DMS153 (cell line): ENCODE measurements at regions not wholly inside any gene's neighbourhood (a gene's known extent, or its start where the extent isn't known, plus 50 kb on each side); places are given as distances from the start of the nearest gene placed in this dataset.

Experiments used
- DNase-seq: peaks from one replicate; lab custom pipeline; 2025; lab: John Stamatoyannopoulos, UW

- no peak for DNase-seq
Measured at GRCh38 chr2:236855866-236856847, 229.5 kb upstream of the COPS8 start.

DNA sequence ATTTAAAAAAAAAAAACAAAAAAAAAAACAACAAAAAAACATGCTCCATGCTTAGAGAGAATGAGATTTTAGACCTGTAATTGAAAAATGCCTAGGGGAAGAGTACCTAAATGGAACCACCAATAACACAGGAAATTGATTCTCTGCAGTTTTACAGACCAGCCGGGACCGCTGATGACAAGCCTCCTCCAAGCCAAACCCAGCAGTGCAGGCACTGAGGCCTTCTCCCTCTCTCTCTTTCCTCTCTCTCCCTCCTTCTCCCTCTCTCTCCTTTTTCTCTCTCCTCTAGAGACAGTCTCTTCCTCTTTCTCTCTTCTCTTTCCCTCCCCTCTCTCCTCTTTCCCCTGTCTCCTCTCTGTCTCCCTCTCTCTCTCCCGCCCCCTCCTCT lies 228.8 kb upstream of the COPS8 start:
- DNase-seq = no peak

GRCh38 chr2:236857246-236857645 lies 228.4 kb upstream of the COPS8 start:
- DNase-seq = no peak

DNA sequence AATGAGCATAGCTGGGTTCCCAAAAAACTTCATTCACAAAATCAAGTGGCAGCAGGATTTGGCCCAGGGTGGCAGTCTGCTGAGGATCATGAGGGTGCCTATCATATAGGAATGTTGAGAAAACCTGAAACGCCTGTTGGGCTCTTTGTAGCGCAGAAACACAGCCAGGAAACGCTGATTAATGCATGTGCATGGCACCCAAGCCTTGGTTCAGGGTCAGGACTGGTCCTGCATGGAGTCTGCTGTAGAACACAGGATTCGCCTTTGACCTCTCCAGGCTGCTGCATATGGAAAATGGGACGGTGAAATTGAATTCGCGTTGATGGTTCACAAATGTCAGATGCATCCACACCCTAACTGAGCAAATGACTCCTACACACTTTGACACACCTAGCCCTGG lies 227.9 kb upstream of the COPS8 start:
- DNase-seq = no peak

DNA sequence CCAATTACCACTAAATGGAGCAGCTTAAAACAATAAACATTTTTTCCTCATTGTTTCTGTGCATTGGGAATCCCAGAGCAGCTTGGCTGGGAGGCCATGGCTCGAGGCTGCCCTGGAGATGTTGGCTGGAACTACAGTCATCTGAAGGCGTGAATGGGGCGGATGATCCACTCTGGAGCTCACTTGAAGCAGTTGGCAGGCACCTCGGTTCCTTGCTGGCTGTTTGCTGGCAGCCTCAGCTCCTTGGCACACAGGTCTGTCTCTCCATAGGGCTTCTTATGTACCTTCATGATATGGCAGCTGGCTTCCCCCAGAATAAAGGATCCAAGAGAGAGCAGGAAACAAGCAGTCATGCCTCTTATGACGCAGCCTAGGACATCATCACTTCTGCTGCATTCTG lies 227.0 kb upstream of the COPS8 start:
- no peak for DNase-seq

- DNase-seq = no peak
Measured at GRCh38 chr2:236859908-236860307, 225.8 kb upstream of the COPS8 start.

DNA sequence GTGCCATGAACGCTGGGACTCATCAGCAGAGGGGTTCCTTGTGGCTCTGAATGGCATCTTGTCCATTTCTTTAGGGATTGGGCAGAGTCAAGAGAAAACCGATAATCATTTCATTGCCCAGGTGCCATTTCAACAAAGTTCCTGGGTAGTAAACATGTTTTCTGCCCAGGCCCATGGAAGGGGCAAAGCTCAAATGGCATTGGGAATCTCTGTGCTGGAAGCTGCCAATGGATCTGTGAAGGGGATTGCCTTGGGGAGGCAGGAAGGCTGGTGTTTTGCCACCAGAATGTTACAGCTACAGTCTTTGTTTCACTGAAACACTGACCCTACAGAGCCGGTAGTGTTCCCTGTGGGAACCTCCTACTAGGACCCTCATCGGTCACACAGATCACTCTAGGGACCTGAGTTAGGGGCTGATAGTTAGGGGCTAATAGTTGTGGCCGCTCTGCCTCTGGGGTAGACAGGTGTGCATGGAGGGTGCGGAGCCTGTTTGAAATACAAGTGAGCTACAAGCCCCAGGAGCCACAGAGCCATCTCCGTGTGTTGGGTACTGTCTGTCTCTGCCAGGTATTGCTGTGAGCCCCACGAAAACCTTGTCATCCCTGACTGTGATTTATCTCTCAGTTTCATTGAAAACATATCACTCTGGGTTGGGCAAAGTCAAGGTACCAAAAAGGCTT lies 224.4 kb upstream of the COPS8 start:
- DNase-seq = no peak

GRCh38 chr2:236861944-236862343 lies 223.7 kb upstream of the COPS8 start:
- DNase-seq = no peak

GRCh38 chr2:236862526-236862925 lies 223.2 kb upstream of the COPS8 start:
- no peak for DNase-seq

DNA sequence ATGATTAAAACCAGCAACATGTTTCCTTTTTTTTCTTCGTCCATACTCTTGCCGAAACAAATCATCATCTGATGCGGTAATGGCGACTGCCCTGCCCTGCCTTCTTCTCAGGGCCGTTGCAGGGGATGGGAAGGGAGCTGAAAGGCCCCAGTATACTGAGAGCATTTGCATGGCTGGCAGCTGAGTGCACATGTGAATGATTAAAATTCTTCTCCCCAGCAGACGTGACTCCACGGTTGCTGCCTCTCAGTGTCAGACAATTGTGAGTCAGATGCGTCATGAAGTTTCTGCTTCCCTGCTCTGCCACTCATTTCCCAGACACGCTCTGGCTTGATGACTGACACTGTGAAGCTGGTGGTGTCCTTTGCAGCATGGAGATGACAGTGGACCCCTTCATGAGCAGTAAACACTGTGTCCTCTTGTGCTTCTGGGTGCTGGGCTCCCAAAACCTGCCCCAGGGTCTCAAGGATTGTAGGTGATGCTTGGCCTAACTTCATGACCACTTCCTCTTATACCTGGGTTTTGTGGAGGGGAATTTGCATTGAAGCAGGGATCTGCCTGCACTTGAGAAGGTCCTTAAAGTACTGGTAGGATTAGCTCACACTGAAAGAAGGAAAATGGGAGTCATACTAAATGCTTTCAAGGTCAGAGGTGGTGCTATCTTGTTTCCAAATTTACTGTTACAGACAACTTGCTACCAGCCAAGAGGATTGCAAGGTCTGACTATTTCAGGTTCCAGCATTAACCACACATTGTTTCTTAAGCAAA lies 222.5 kb upstream of the COPS8 start:
- DNase-seq = no peak

GRCh38 chr2:236863729-236864126 lies 222.0 kb upstream of the COPS8 start:
- no peak for DNase-seq

- DNase-seq = no peak
Measured at GRCh38 chr2:236865052-236865451, 220.6 kb upstream of the COPS8 start.

- no peak for DNase-seq
Measured at GRCh38 chr2:236866542-236867340, 218.9 kb upstream of the COPS8 start.

DNA sequence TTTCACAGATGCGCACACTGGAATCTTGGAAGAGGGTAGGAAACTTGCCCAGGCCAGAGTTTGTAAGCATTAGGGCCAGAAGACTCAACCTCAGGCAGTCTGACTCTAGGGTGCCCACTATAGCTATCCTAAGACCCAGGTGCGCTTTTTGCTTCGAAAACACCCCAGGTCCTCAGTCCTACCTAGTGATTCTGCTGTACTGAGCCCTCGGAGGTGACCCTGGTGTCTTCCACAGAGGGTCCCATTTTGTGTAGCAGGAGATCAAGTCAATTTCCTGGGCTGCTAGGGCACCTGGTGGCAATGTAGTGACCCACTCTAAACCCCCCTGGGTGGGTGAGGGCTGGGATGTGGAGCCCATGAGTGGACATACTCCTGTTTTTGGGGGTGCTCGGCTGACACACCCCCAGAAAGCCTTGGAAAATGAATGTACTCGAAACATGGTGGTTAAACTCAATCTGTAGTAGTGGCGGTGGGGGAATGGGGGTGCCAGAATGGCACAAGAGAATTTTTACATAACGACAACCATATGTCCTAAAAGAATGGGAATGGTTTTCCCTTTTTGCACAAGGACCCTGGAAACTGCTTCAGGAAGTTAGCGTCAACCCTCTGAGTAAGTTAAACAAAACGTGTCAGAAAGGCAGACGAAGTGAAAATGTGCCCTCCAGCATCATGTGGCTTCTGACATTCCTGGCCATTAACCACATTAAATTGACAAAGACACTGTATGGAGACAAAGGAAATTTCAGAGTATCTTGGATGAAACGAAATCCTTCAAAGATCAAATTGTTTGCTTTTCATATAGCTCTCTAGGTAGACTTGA lies 218.0 kb upstream of the COPS8 start:
- DNase-seq = no peak

DNA sequence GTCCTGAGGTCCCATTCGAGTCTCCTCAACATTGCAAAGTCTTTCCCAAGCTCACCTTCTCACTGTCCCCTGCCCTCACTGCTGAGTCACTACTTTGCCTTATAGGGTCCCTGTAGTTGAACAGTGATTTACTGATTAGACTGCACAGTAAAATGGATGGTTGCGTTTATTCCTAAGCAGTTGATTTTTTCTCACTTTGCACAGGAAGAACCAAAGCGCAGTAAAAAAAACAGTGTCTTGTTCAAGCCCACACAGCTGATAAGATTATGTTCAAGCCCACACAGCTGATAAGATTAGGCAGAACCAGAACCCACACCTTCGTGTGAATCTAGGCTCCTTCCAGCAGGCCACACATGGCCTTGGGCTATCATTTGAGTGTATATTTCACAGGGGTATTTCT lies 215.3 kb upstream of the COPS8 start:
- no peak for DNase-seq

GRCh38 chr2:236871500-236872001 lies 214.1 kb upstream of the COPS8 start:
- DNase-seq = peak; percentile 90

DNA sequence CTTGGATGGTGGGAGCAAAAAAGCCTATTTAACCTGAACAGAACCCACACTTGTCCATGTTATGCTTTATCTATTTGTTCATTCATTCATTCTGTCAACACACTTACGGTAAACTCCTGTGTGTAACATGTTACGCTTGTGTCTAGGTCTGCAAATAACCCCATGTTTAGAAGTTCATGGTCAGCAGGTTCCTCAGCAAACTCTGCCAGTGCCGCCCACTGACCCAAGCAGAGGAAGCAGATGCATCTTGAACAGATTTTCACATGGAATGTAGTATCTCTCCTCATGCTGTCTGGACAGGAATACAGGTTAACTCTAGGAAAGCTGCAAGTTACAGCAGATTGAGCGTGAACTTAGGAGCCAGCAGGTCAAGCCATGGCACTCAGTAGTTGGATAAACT lies 213.7 kb upstream of the COPS8 start:
- DNase-seq = no peak

DNA sequence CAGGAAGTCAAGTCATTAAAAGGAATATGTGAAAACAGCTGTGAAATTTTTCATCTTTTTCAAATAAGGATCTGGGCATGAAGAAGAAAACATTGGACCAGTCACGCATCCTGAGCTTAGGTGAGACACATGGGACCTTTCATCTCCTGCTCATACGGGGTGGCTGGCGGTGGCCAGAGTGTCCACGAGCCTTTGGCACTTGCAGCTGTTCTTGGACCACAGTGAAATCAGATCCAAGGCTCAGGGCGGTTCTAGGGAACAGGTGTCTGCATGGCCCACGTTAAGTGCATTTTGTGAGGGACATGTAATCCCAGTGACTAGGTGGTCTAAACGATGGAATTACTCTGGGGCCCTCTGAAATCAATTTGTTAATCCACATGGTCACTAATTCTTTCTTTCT lies 212.7 kb upstream of the COPS8 start:
- no peak for DNase-seq

GRCh38 chr2:236873636-236874035 lies 212.1 kb upstream of the COPS8 start:
- no peak for DNase-seq

DNA sequence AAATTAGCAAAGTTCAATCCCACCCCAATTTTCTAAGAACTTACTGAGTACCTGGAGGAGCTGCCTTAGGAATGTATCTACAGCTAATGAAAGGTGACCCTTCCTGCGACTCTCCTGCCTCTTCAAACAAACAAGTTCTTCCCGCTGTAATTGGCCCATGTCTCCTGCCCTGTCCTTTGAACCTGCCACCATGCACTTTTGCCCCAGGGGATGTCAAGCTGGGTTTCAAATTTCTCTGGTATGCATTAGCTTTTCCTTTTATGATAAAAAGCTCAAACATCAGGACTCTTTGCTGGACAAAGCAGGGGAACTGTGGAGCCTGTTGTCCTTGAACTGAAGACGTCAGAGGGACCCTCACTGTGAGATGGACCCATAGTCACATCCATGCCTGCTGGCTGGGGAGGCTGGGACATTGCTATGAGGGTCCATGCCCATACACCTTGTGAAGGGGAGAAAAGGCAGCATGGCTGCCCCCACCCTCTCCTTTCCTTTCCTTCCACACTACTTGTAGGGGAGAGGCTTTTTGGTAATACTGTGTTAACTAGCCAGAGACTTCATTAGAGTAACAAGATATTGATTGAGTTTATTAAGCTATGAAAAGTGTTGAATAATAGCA lies 210.7 kb upstream of the COPS8 start:
- DNase-seq = no peak
